ENCODE measurements at regions not wholly inside any gene's neighbourhood (a gene's known extent, or its start where the extent isn't known, plus 50 kb on each side); places are given as distances from the start of the nearest gene placed in this dataset.
"Not testable (repeated sequence)": the region's sequence is repeated elsewhere in the genome, so short reads cannot be mapped to it uniquely, and the experiment has no call there.

DNA sequence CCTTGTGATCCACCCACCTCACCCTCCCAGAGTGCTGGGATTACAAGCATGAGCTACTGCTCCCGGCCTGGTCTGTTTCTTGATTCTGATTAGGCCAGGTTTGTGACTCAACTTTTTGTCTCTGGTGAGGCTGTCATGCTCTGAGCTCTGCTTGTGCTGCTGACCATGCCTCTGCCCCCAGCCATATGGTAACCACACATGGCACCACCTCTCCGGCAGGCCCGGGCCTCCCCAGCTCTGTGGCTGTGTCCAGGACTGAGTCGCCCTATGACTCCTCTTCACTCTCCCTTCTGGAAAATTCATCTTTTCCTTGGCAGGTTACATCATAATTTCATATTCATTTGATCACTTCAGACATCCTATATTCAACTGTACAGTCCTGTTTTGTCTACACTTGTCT is 172.3 kb downstream of the TP53TG3F start:
- CTCF ChIA-PET; H3K4me2 ChIP-seq; POLR2A ChIA-PET; H3K9me3 ChIP-seq; H3K4me3 ChIP-seq (ENCODE audit: low read depth in 2 of 2, low read length in 1 of 2); H3K36me3 ChIP-seq (replicated peaks in 1 of 2; ENCODE audit: control insufficient read depth in 1 of 2, insufficient read depth in 2 of 2, low read length in 1 of 2); H3K27ac ChIP-seq (ENCODE audit: low read depth in 2 of 2, low read length in 1 of 2); H2AFZ ChIP-seq (ENCODE audit: low read depth); H3K9me2 ChIP-seq; H4K20me1 ChIP-seq (ENCODE audit: insufficient read depth); H3K79me2 ChIP-seq (ENCODE audit: insufficient read depth); DNase-seq; H3F3A ChIP-seq (replicated peaks; ENCODE audit: insufficient read depth); H3K4me1 ChIP-seq (ENCODE audit: control insufficient read depth in 1 of 2, insufficient read depth in 2 of 2, low read depth in 1 of 2, low read length in 1 of 2); H3K27me3 ChIP-seq (ENCODE audit: insufficient read depth); H3K9ac ChIP-seq: not testable (repeated sequence)
- WGBS (ENCODE audit: low lambda C conversion rate): 3% methylated on average over 4 of the region's 4 CpGs

DNA sequence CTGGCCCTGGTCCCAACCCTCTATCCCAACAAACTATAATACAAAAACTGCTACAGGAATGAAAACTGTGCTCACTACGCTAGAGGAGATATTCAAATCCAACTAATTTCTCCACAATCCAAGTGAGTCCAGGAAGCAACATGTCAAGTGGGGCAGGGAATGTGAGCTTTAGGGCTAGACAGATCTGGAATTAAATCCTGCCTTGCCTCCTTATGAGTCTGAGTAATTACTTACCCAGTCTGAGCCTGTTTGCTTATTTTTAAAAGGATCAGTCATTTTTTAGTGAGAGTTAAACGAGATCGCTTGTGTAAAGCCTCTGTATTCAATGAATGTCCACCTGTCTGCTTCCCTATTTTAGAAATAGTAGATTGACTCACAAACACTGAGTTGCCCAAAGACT is 174.6 kb downstream of the TP53TG3F start:
- H3K4me3 ChIP-seq (ENCODE audit: low read depth in 2 of 2, low read length in 1 of 2); H2AFZ ChIP-seq (ENCODE audit: low read depth); H3K9me3 ChIP-seq; H3K27ac ChIP-seq (ENCODE audit: low read depth in 2 of 2, low read length in 1 of 2); H3K9me2 ChIP-seq; DNase-seq; H4K20me1 ChIP-seq (ENCODE audit: insufficient read depth); H3K79me2 ChIP-seq (ENCODE audit: insufficient read depth); H3K4me2 ChIP-seq; CTCF ChIA-PET; H3K27me3 ChIP-seq (ENCODE audit: insufficient read depth); H3K36me3 ChIP-seq (replicated peaks in 1 of 2; ENCODE audit: control insufficient read depth in 1 of 2, insufficient read depth in 2 of 2, low read length in 1 of 2); H3K4me1 ChIP-seq (ENCODE audit: control insufficient read depth in 1 of 2, insufficient read depth in 2 of 2, low read depth in 1 of 2, low read length in 1 of 2); H3F3A ChIP-seq (replicated peaks; ENCODE audit: insufficient read depth); POLR2A ChIA-PET; H3K9ac ChIP-seq: not testable (repeated sequence)
- WGBS (ENCODE audit: low lambda C conversion rate): 15% methylated on average over 2 of the region's 3 CpGs

DNA sequence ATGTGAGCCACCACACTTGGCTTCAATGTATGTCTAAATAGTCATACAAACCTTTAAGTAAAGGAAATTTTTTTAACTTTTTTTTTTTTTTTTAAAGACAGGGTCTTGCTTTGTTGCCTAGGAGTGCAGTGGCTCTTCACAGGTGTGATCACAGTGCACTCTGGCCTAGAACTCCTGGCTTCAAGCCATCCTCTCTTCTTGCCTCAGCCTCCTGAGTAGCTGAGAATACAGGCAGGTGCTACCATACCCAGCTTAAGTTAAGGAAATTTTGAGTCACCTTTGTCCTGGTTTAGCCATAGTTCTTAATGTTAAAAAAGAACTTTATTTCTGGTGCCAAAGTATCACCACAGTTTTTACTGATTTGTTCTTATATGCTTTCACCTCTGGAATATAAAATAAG is 177.3 kb downstream of the TP53TG3F start:
- H2AFZ ChIP-seq (ENCODE audit: low read depth); H3K27me3 ChIP-seq (ENCODE audit: insufficient read depth); H3K4me3 ChIP-seq (ENCODE audit: low read depth in 2 of 2, low read length in 1 of 2); POLR2A ChIA-PET; H3K9me2 ChIP-seq; H3K4me2 ChIP-seq; H3K4me1 ChIP-seq (ENCODE audit: control insufficient read depth in 1 of 2, insufficient read depth in 2 of 2, low read depth in 1 of 2, low read length in 1 of 2); H3K36me3 ChIP-seq (replicated peaks in 1 of 2; ENCODE audit: control insufficient read depth in 1 of 2, insufficient read depth in 2 of 2, low read length in 1 of 2); H4K20me1 ChIP-seq (ENCODE audit: insufficient read depth); H3K27ac ChIP-seq (ENCODE audit: low read depth in 2 of 2, low read length in 1 of 2); H3K9me3 ChIP-seq; CTCF ChIA-PET; DNase-seq; H3K79me2 ChIP-seq (ENCODE audit: insufficient read depth); H3K9ac ChIP-seq; H3F3A ChIP-seq (replicated peaks; ENCODE audit: insufficient read depth): not testable (repeated sequence)

GRCh38 chr16:33643270-33643669 is 183.9 kb downstream of the TP53TG3F start:
- H3K4me2 ChIP-seq; H3K9ac ChIP-seq; H3K9me3 ChIP-seq; H3K27ac ChIP-seq (ENCODE audit: low read depth in 2 of 2, low read length in 1 of 2); H3K4me1 ChIP-seq (ENCODE audit: control insufficient read depth in 1 of 2, insufficient read depth in 2 of 2, low read depth in 1 of 2, low read length in 1 of 2); H3K27me3 ChIP-seq (ENCODE audit: insufficient read depth); H3K4me3 ChIP-seq (ENCODE audit: low read depth in 2 of 2, low read length in 1 of 2); H3K9me2 ChIP-seq; H4K20me1 ChIP-seq (ENCODE audit: insufficient read depth); POLR2A ChIA-PET; H3K36me3 ChIP-seq (replicated peaks in 1 of 2; ENCODE audit: control insufficient read depth in 1 of 2, insufficient read depth in 2 of 2, low read length in 1 of 2); H3F3A ChIP-seq (replicated peaks; ENCODE audit: insufficient read depth); H2AFZ ChIP-seq (ENCODE audit: low read depth); H3K79me2 ChIP-seq (ENCODE audit: insufficient read depth); DNase-seq: not testable (repeated sequence)
- CTCF ChIA-PET: interaction anchor here (0.6 kb wide), 1 partner anchor 12 kb away, joined by 3 read pairs; no protein-coding TSS in a partner anchor
- 13% methylated on average over 2 of the region's 2 CpGs for WGBS (ENCODE audit: low lambda C conversion rate)

GRCh38 chr16:33643698-33644381 is 184.4 kb downstream of the TP53TG3F start:
- whole genome bisulfite sequencing (ENCODE audit: low lambda C conversion rate): 4% methylated on average over 5 of the region's 5 CpGs
- CTCF ChIA-PET: interaction anchor here (0.6 kb wide), 1 partner anchor 11 kb away, joined by 3 read pairs; no protein-coding TSS in a partner anchor

GRCh38 chr16:33646386-33646785 is 187.0 kb downstream of the TP53TG3F start:
- H3K9ac ChIP-seq; H3K4me3 ChIP-seq (ENCODE audit: low read depth in 2 of 2, low read length in 1 of 2); H3K9me3 ChIP-seq; CTCF ChIA-PET; H3K27ac ChIP-seq (ENCODE audit: low read depth in 2 of 2, low read length in 1 of 2); DNase-seq; H4K20me1 ChIP-seq (ENCODE audit: insufficient read depth); POLR2A ChIA-PET; H3K4me1 ChIP-seq (ENCODE audit: control insufficient read depth in 1 of 2, insufficient read depth in 2 of 2, low read depth in 1 of 2, low read length in 1 of 2); H3K79me2 ChIP-seq (ENCODE audit: insufficient read depth); H3K4me2 ChIP-seq; H3K36me3 ChIP-seq (replicated peaks in 1 of 2; ENCODE audit: control insufficient read depth in 1 of 2, insufficient read depth in 2 of 2, low read length in 1 of 2); H3K27me3 ChIP-seq (ENCODE audit: insufficient read depth); H2AFZ ChIP-seq (ENCODE audit: low read depth); H3K9me2 ChIP-seq; H3F3A ChIP-seq (replicated peaks; ENCODE audit: insufficient read depth): not testable (repeated sequence)
- WGBS (ENCODE audit: low lambda C conversion rate): 0% methylated on average over 2 of the region's 2 CpGs

More at GRCh38 chr16:33643698-33644381, 184.4 kb downstream of the TP53TG3F start:
- H3F3A ChIP-seq (replicated peaks; ENCODE audit: insufficient read depth); H3K79me2 ChIP-seq (ENCODE audit: insufficient read depth); POLR2A ChIA-PET; H4K20me1 ChIP-seq (ENCODE audit: insufficient read depth); H3K4me2 ChIP-seq; H3K9me3 ChIP-seq; DNase-seq; H3K9ac ChIP-seq; H3K4me3 ChIP-seq (ENCODE audit: low read depth in 2 of 2, low read length in 1 of 2); H3K36me3 ChIP-seq (replicated peaks in 1 of 2; ENCODE audit: control insufficient read depth in 1 of 2, insufficient read depth in 2 of 2, low read length in 1 of 2); H3K9me2 ChIP-seq; H3K4me1 ChIP-seq (ENCODE audit: control insufficient read depth in 1 of 2, insufficient read depth in 2 of 2, low read depth in 1 of 2, low read length in 1 of 2); H3K27ac ChIP-seq (ENCODE audit: low read depth in 2 of 2, low read length in 1 of 2); H3K27me3 ChIP-seq (ENCODE audit: insufficient read depth); H2AFZ ChIP-seq (ENCODE audit: low read depth): not testable (repeated sequence)
